HepG2 (cell line): ENCODE measurements at regions not wholly inside any gene's neighbourhood (a gene's known extent, or its start where the extent isn't known, plus 50 kb on each side); places are given as distances from the start of the nearest gene placed in this dataset.

Source experiments
- CBX5 ChIP-seq: sonication (generic); formaldehyde crosslinking; IDR thresholded peaks from 2 replicates; pipeline ENCODE4 v1.4.0; 2020; ENCODE audit warnings: missing genetic modification reagents, borderline replicate concordance
- GLI4 ChIP-seq: sonication (generic); formaldehyde crosslinking; IDR thresholded peaks from 2 replicates; pipeline ENCODE4 v1.5.1; 2020; ENCODE audit warnings: missing genetic modification reagents, mild to moderate bottlenecking, moderate library complexity, borderline replicate concordance
- KDM2A ChIP-seq: sonication (generic); formaldehyde crosslinking; IDR thresholded peaks from 2 replicates; pipeline ENCODE4 v1.4.0; 2020; ENCODE audit warnings: low read depth, missing genetic modification reagents, borderline replicate concordance
- MYC ChIP-seq: sonication (generic); formaldehyde crosslinking; IDR thresholded peaks from 2 replicates; pipeline ENCODE4 v1.9.0; 2021; ENCODE audit warnings: missing genetic modification reagents, borderline replicate concordance
- RXRA ChIP-seq: sonication (generic); formaldehyde crosslinking; IDR thresholded peaks from 2 replicates; pipeline ENCODE4 v1.5.1; 2020; ENCODE audit warnings: missing genetic modification reagents
- ZNF224 ChIP-seq: sonication (generic); formaldehyde crosslinking; IDR thresholded peaks from 2 replicates; pipeline ENCODE4 v1.5.0; 2020; ENCODE audit warnings: mild to moderate bottlenecking, missing genetic modification reagents
- ZNF350 ChIP-seq: sonication (generic); formaldehyde crosslinking; IDR thresholded peaks from 2 replicates; pipeline ENCODE4 v1.4.0; 2020; ENCODE audit warnings: mild to moderate bottlenecking, low read depth, missing genetic modification reagents, borderline replicate concordance
- ZNF367 ChIP-seq: sonication (generic); formaldehyde crosslinking; IDR thresholded peaks from 2 replicates; pipeline ENCODE4 v1.4.0; 2020; ENCODE audit warnings: missing genetic modification reagents, borderline replicate concordance
- ZNF768 ChIP-seq: sonication (generic); formaldehyde crosslinking; IDR thresholded peaks from 2 replicates; pipeline ENCODE4 v1.4.0; 2020; ENCODE audit warnings: missing genetic modification reagents
- ZNF883 ChIP-seq: sonication (generic); formaldehyde crosslinking; IDR thresholded peaks from 2 replicates; pipeline ENCODE4 v1.5.1; 2020; ENCODE audit warnings: mild to moderate bottlenecking, missing genetic modification reagents; ENCODE audit errors: not compliant biosample characterization
- TF ChIP-seq, protein P1 (sequence below), 2 experiments: sonication (generic) in 1 of 2; formaldehyde crosslinking in 1 of 2; IDR thresholded peaks; 2 replicates each; pipeline versions ENCODE4 v1.4.0 to v1.6.1; 2016 to 2020; ENCODE audit warnings: borderline replicate concordance in 1 of 2, low read depth in 1 of 2, mild to moderate bottlenecking in 1 of 2, missing genetic modification reagents in 1 of 2
- TF ChIP-seq, protein P2 (sequence below): sonication (generic); formaldehyde crosslinking; IDR thresholded peaks from 2 replicates; pipeline ENCODE4 v1.4.0; 2020; ENCODE audit warnings: missing genetic modification reagents
- TF ChIP-seq, protein P3 (sequence below): sonication (generic); formaldehyde crosslinking; IDR thresholded peaks from 2 replicates; pipeline ENCODE4 v1.4.0; 2020; ENCODE audit warnings: mild to moderate bottlenecking, missing genetic modification reagents
- TF ChIP-seq, protein P4 (sequence below): sonication (generic); formaldehyde crosslinking; IDR thresholded peaks from 2 replicates; pipeline ENCODE4 v1.8.0; 2023; ENCODE audit warnings: mild to moderate bottlenecking, missing genetic modification reagents
- TF ChIP-seq, protein P5 (sequence below): sonication (generic); formaldehyde crosslinking; IDR thresholded peaks from 2 replicates; pipeline ENCODE4 v1.4.0; 2020; ENCODE audit warnings: low read depth, mild to moderate bottlenecking, missing genetic modification reagents
- TF ChIP-seq, protein P6 (sequence below): IDR thresholded peaks from 2 replicates; pipeline ENCODE4 v1.6.1; 2016; ENCODE audit warnings: mild to moderate bottlenecking

DNA sequence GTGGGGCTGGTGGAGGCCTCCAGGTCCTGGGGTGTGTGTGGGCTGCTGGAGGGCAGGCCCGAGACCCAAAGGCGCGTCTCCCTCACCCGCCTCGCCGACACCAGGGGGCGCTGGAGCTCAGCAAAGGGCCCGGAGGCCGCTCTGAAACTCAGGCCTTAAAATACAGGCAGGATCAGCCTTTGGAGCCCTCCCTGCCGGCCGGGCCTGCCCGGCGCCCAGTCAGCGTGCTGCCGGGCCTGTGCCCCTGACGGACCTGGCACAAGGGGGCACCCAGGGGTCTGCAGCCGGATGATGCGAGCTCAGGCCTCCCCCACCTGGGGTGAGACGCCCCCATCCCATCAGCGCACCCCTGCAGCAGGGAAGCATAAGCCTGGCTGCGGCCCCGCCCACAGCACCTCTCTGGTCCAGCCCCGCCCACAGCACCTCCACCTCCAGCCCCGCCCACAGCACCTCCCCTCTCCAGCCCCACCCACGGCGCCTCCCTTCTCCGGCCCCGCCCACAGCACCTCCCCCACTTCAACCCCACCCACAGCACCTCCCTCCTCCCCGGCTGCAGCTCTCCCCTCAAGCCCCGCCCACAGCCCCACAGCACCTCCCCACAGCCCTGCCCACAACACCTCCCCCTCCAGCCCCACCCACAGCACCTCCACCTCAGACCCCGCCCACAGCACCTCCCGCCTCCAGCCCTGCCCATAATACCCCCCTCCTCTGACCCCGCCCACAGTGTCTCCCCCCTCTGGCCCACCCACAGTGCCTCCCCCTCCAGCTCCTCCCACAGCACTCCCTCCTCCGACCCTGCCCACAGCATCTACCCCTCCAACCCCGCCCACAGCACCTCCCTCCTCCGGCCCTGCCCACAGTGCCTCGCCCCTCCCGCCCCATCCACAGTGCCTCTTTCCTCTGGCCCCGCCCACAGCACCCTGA, 92.8 kb upstream of the OTOS start (continued):
- TF ChIP-seq, protein P1, sequence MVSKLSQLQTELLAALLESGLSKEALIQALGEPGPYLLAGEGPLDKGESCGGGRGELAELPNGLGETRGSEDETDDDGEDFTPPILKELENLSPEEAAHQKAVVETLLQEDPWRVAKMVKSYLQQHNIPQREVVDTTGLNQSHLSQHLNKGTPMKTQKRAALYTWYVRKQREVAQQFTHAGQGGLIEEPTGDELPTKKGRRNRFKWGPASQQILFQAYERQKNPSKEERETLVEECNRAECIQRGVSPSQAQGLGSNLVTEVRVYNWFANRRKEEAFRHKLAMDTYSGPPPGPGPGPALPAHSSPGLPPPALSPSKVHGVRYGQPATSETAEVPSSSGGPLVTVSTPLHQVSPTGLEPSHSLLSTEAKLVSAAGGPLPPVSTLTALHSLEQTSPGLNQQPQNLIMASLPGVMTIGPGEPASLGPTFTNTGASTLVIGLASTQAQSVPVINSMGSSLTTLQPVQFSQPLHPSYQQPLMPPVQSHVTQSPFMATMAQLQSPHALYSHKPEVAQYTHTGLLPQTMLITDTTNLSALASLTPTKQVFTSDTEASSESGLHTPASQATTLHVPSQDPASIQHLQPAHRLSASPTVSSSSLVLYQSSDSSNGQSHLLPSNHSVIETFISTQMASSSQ (IDR thresholded peaks at IDR 0.05; ENCODE audit: low read depth): no peak
- TF ChIP-seq, protein P1 (CRISPR knock-in tag; IDR thresholded peaks at IDR 0.05; ENCODE audit: borderline replicate concordance): 0 out of 2 replicates have a peak, but pooled peaks have one; percentile 47
- TF ChIP-seq, protein P2, sequence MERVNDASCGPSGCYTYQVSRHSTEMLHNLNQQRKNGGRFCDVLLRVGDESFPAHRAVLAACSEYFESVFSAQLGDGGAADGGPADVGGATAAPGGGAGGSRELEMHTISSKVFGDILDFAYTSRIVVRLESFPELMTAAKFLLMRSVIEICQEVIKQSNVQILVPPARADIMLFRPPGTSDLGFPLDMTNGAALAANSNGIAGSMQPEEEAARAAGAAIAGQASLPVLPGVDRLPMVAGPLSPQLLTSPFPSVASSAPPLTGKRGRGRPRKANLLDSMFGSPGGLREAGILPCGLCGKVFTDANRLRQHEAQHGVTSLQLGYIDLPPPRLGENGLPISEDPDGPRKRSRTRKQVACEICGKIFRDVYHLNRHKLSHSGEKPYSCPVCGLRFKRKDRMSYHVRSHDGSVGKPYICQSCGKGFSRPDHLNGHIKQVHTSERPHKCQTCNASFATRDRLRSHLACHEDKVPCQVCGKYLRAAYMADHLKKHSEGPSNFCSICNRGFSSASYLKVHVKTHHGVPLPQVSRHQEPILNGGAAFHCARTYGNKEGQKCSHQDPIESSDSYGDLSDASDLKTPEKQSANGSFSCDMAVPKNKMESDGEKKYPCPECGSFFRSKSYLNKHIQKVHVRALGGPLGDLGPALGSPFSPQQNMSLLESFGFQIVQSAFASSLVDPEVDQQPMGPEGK (CRISPR knock-in tag): peak; percentile 30; the same call in 1 of the 2 replicates
- TF ChIP-seq KDM2A (CRISPR knock-in tag): peak; percentile 84; the same call in 1 of the 2 replicates
- TF ChIP-seq ZNF224 (CRISPR knock-in tag): no peak
- TF ChIP-seq, protein P3, sequence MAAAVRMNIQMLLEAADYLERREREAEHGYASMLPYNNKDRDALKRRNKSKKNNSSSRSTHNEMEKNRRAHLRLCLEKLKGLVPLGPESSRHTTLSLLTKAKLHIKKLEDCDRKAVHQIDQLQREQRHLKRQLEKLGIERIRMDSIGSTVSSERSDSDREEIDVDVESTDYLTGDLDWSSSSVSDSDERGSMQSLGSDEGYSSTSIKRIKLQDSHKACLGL: 0 out of 2 replicates have a peak, but pooled peaks have one; percentile 36
- TF ChIP-seq GLI4 (CRISPR knock-in tag): no peak
- TF ChIP-seq, protein P4, sequence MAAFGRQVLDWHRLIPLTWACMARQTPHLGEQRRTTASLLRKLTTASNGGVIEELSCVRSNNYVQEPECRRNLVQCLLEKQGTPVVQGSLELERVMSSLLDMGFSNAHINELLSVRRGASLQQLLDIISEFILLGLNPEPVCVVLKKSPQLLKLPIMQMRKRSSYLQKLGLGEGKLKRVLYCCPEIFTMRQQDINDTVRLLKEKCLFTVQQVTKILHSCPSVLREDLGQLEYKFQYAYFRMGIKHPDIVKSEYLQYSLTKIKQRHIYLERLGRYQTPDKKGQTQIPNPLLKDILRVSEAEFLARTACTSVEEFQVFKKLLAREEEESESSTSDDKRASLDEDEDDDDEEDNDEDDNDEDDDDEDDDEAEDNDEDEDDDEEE (CRISPR knock-in tag): 0 out of 2 replicates have a peak, but pooled peaks have one; percentile 47
- no peak for TF ChIP-seq CBX5 (CRISPR knock-in tag)
- peak; percentile 38; the same call in 1 of the 2 replicates for TF ChIP-seq ZNF768
- TF ChIP-seq MYC (CRISPR knock-in tag): peak; percentile 33; the same call in 1 of the 2 replicates
- TF ChIP-seq RXRA (CRISPR knock-in tag): peak; percentile 63; the same call in 1 of the 2 replicates
- peak; percentile 62 for TF ChIP-seq ZNF883 (CRISPR knock-in tag)
- TF ChIP-seq ZNF367: no peak
- peak; percentile 20; the same call in 1 of the 2 replicates for TF ChIP-seq ZNF350 (CRISPR knock-in tag)
- TF ChIP-seq, protein P5, sequence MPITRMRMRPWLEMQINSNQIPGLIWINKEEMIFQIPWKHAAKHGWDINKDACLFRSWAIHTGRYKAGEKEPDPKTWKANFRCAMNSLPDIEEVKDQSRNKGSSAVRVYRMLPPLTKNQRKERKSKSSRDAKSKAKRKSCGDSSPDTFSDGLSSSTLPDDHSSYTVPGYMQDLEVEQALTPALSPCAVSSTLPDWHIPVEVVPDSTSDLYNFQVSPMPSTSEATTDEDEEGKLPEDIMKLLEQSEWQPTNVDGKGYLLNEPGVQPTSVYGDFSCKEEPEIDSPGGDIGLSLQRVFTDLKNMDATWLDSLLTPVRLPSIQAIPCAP (CRISPR knock-in tag): no peak
- TF ChIP-seq, protein P6, sequence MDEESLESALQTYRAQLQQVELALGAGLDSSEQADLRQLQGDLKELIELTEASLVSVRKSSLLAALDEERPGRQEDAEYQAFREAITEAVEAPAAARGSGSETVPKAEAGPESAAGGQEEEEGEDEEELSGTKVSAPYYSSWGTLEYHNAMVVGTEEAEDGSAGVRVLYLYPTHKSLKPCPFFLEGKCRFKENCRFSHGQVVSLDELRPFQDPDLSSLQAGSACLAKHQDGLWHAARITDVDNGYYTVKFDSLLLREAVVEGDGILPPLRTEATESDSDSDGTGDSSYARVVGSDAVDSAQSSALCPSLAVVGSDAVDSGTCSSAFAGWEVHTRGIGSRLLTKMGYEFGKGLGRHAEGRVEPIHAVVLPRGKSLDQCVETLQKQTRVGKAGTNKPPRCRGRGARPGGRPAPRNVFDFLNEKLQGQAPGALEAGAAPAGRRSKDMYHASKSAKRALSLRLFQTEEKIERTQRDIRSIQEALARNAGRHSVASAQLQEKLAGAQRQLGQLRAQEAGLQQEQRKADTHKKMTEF (CRISPR knock-in tag): peak; percentile 47; the same call in 1 of the 2 replicates
